ENCODE measurements at regions not wholly inside any gene's neighbourhood (a gene's known extent, or its start where the extent isn't known, plus 50 kb on each side); places are given as distances from the start of the nearest gene placed in this dataset.
"Not testable (repeated sequence)": the region's sequence is repeated elsewhere in the genome, so short reads cannot be mapped to it uniquely, and the experiment has no call there.

DNA sequence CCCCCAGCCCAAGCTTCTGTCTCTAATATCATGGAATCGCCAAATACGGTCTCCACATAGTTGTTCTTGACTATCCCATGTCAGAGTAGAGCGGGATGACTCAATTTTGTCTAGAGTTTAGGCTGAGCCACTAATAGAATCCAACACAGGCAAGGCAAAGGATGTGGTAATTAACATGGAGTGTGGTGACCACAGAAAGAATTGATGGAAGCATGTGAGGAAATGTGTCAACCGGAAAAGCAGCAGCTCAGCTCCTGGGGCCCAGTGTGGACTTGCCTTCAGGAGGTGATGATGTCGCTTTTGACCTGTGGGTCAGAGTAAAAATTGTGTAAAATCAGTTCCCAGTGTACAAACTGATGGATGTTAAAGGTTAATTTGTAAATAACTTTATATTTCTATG, 139.3 kb upstream of the KLF6 start:
- ChIA-PET CTCF (no interaction called here), POLR2A (ENCODE audit: low non-redundant PET) (no interaction called here)
- H3K27ac ChIP-seq: peak overlapping the region; percentile 66; the same call in 1 of the 2 replicates
- TF ChIP-seq, protein P1, sequence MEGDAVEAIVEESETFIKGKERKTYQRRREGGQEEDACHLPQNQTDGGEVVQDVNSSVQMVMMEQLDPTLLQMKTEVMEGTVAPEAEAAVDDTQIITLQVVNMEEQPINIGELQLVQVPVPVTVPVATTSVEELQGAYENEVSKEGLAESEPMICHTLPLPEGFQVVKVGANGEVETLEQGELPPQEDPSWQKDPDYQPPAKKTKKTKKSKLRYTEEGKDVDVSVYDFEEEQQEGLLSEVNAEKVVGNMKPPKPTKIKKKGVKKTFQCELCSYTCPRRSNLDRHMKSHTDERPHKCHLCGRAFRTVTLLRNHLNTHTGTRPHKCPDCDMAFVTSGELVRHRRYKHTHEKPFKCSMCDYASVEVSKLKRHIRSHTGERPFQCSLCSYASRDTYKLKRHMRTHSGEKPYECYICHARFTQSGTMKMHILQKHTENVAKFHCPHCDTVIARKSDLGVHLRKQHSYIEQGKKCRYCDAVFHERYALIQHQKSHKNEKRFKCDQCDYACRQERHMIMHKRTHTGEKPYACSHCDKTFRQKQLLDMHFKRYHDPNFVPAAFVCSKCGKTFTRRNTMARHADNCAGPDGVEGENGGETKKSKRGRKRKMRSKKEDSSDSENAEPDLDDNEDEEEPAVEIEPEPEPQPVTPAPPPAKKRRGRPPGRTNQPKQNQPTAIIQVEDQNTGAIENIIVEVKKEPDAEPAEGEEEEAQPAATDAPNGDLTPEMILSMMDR (conservative IDR thresholded peaks at IDR 0.05; ENCODE audit: low read depth): no peak
- DNase-seq (ENCODE audit: low spot score): peak; percentile 84

DNA sequence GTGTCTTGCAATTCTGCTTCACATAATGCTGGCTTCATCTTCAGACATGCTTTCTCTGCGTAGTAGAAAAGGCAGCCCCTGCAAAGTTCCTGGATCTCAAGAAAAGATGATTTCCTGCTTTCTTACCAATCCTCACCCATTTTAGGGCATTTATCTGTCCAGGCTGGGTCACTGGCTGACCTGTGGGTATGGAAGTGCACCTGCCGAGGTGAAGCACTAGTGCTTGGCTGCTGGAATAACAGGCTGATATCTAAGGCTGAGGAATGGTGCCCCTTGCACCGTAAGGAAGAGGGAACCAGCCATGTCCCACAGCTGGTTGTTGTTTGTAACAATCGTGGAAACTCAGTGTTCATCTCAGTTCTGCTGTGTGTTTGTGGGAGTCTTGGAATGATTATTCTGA, 138.0 kb upstream of the KLF6 start:
- TF ChIP-seq, protein P1 (conservative IDR thresholded peaks at IDR 0.05; ENCODE audit: low read depth): no peak
- no peak for DNase-seq (ENCODE audit: low spot score)
- ChIA-PET POLR2A (ENCODE audit: low non-redundant PET) (no interaction called here), CTCF (no interaction called here)
- H3K27ac ChIP-seq: no peak overlapping the region

GRCh38 chr10:3919709-3920308, 134.8 kb upstream of the KLF6 start:
- CTCF ChIA-PET: interaction anchor here (0.7 kb wide), 1 partner anchor 417 kb away, joined by 3 read pairs; no protein-coding TSS in a partner anchor
- POLR2A ChIA-PET (ENCODE audit: low non-redundant PET): no interaction called here
- H3K27ac ChIP-seq: no peak overlapping the region
- TF ChIP-seq, protein P1 (conservative IDR thresholded peaks at IDR 0.05; ENCODE audit: low read depth): no peak
- DNase-seq (ENCODE audit: low spot score): no peak

GRCh38 chr10:3917392-3917791, 132.4 kb upstream of the KLF6 start:
- H3K27ac ChIP-seq; DNase-seq (ENCODE audit: low spot score); CTCF ChIA-PET; POLR2A ChIA-PET (ENCODE audit: low non-redundant PET): not testable (repeated sequence)

- TF ChIP-seq, protein P1 (conservative IDR thresholded peaks at IDR 0.05; ENCODE audit: low read depth): no peak
- ChIA-PET CTCF (interaction anchor here (0.6 kb wide), 1 partner anchor 97 kb away, joined by 3 read pairs; no protein-coding TSS in a partner anchor), POLR2A (ENCODE audit: low non-redundant PET) (no interaction called here)
- no peak for DNase-seq (ENCODE audit: low spot score)
- H3K27ac ChIP-seq: no peak overlapping the region
Observed at GRCh38 chr10:3914733-3915132, 129.7 kb upstream of the KLF6 start.

GRCh38 chr10:3911713-3912442, 126.9 kb upstream of the KLF6 start:
- ChIA-PET POLR2A (ENCODE audit: low non-redundant PET) (interaction anchor here (0.9 kb wide), 1 partner anchor 126 kb away, joined by 4 read pairs; the partner anchor contains the start of gene KLF6), CTCF (interaction anchor here (0.6 to 0.8 kb wide), 3 partner anchors 19 to 397 kb away, joined by 3 read pairs; no protein-coding TSS in a partner anchor)
- H3K27ac ChIP-seq: peak overlapping the region; percentile 64
- peak; percentile 41 for DNase-seq (ENCODE audit: low spot score)
- TF ChIP-seq, protein P1 (conservative IDR thresholded peaks at IDR 0.05; ENCODE audit: low read depth): no peak

GRCh38 chr10:3911241-3911640, 126.2 kb upstream of the KLF6 start:
- ChIA-PET CTCF (no interaction called here), POLR2A (ENCODE audit: low non-redundant PET) (no interaction called here)
- H3K27ac ChIP-seq: no peak overlapping the region
- DNase-seq (ENCODE audit: low spot score): no peak
- TF ChIP-seq, protein P1 (conservative IDR thresholded peaks at IDR 0.05; ENCODE audit: low read depth): no peak

Measured in RWPE1 (cell line).